Body of pancreas (tissue), 4 donors: ENCODE measurements at regions not wholly inside any gene's neighbourhood (a gene's known extent, or its start where the extent isn't known, plus 50 kb on each side); places are given as distances from the start of the nearest gene placed in this dataset.

Source experiments
- CTCF ChIP-seq, 7 experiments: fragments of 450-650 bp in 4 of 7; fragments of 200-600 bp in 3 of 7; sonication (generic) in 3 of 7; IDR thresholded peaks; one replicate each; pipeline ENCODE4 v1.5.1; 2016 to 2019; ENCODE audit warnings: antibody characterized with exemption in 7 of 7
- POLR2A ChIP-seq, 3 donors: fragments of 450-650 bp; IDR thresholded peaks; one replicate each; pipeline ENCODE4 v1.6.1; 2016; ENCODE audit warnings: antibody characterized with exemption in 3 of 3, mild to moderate bottlenecking in 2 of 3

- TF ChIP-seq POLR2A (IDR thresholded peaks at IDR 0.05) (no peak), CTCF (IDR thresholded peaks at IDR 0.05) (no peak)
Observed at GRCh38 chr5:74155501-74155900, 485.0 kb downstream of the ENC1 start.
